Fibroblast of lung (primary cell): ENCODE measurements at regions not wholly inside any gene's neighbourhood (a gene's known extent, or its start where the extent isn't known, plus 50 kb on each side); places are given as distances from the start of the nearest gene placed in this dataset.

ENCODE experiments used
- CTCF ChIP-seq, 2 donors: IDR thresholded peaks in 1 of 2; conservative IDR thresholded peaks in 1 of 2; 1 replicate in 1 of 2; 2 replicates in 1 of 2; pipeline ENCODE4 v1.5.1; 2011 to 2012; ENCODE audit warnings: low read length in 2 of 2, control low read depth in 1 of 2, inconsistent platforms in 1 of 2, low read depth in 1 of 2, mild to moderate bottlenecking in 1 of 2
- EZH2 ChIP-seq: IDR thresholded peaks from 2 replicates; pipeline ENCODE4 v1.5.1; 2012; ENCODE audit warnings: low read length, control low read depth, mild to moderate bottlenecking; ENCODE audit errors: missing control alignments

DNA sequence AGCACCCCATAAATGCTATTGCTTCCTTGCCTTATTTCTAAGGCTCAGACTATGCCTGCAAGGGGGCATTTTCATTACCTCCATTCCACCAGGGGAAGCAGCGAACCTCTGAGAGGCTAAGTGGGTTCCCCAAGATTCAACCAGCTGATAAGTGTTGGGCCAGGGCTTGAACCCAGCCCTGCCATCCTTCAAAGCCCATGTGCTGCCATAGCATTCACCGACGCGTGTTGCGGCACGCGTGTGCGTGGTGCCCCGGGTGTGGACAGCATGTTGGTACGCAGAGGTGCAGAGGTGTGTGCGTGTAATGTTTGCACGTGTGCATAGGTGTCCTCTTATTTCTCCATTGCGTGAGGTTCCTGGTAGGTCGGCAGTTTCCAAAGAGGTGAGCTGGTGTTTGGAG, 66.0 kb upstream of the PPARA start:
- no peak for TF ChIP-seq CTCF (conservative IDR thresholded peaks at IDR 0.05 in 1 of 2, IDR thresholded peaks at IDR 0.05 in 1 of 2; ENCODE audit: low read depth in 1 of 2, low read length in 2 of 2)
- TF ChIP-seq EZH2, result no peak
